Suprapubic skin (tissue), 3 donors: ENCODE measurements at regions not wholly inside any gene's neighbourhood (a gene's known extent, or its start where the extent isn't known, plus 50 kb on each side); places are given as distances from the start of the nearest gene placed in this dataset.

ENCODE experiments used
- CTCF ChIP-seq, 2 donors: fragments of 200-600 bp in 1 of 2; fragments of 450-650 bp in 1 of 2; sonication (generic) in 1 of 2; IDR thresholded peaks; one replicate each; pipeline ENCODE4 v1.5.1; 2016 to 2019; ENCODE audit warnings: antibody characterized with exemption in 2 of 2, mild to moderate bottlenecking in 1 of 2, moderate library complexity in 1 of 2
- EP300 ChIP-seq: sonication (generic); formaldehyde crosslinking; IDR thresholded peaks from one replicate; pipeline ENCODE4 v1.6.1; 2017; ENCODE audit warnings: antibody characterized with exemption

GRCh38 chr12:68416826-68417225 is 84.7 kb upstream of the MDM1 start:
- TF ChIP-seq CTCF (IDR thresholded peaks at IDR 0.05) (no peak), EP300 (no peak)
